H1 (cell line): ENCODE measurements at regions not wholly inside any gene's neighbourhood (a gene's known extent, or its start where the extent isn't known, plus 50 kb on each side); places are given as distances from the start of the nearest gene placed in this dataset.

Experiments used
- ATF2 ChIP-seq: IDR thresholded peaks from 2 replicates; pipeline ENCODE4 v1.6.1; 2012; ENCODE audit warnings: low read length, inconsistent platforms
- CBX5 ChIP-seq: fragments of 300-800, 300-1000 bp; sonication (generic); IDR thresholded peaks from 2 replicates; pipeline ENCODE4 v1.7.1; 2016; ENCODE audit warnings: antibody characterized with exemption, low read length, low read depth
- CBX8 ChIP-seq: fragments of 300-800, 300-1000 bp; sonication (generic); IDR thresholded peaks from 2 replicates; pipeline ENCODE4 v1.7.1; 2016; ENCODE audit warnings: low read depth, low read length, borderline replicate concordance
- E2F6 ChIP-seq: IDR thresholded peaks from 2 replicates; pipeline ENCODE4 v1.6.1; 2012; ENCODE audit warnings: inconsistent platforms
- EGR1 ChIP-seq: IDR thresholded peaks from 2 replicates; pipeline ENCODE4 v1.6.1; 2011; ENCODE audit warnings: low read depth, low read length, borderline replicate concordance
- POLR2AphosphoS5 ChIP-seq: IDR thresholded peaks from 2 replicates; pipeline ENCODE4 v1.6.1; 2011; ENCODE audit warnings: low read depth, low read length
- ZNF274 ChIP-seq: IDR thresholded peaks from 2 replicates; pipeline ENCODE4 v1.7.0; 2012; ENCODE audit warnings: low read length, borderline replicate concordance; ENCODE audit errors: extremely low read depth
- TF ChIP-seq, protein P1 (sequence below): fragments of 300-600 bp; sonication (generic); IDR thresholded peaks from 2 replicates; pipeline ENCODE4 v1.7.1; 2012; ENCODE audit warnings: low read length, moderate library complexity, mild to moderate bottlenecking, inconsistent platforms; ENCODE audit not compliant: insufficient replicate concordance

GRCh38 chr15:77543159-77543882 lies 89.4 kb downstream of the LINGO1 start (continued):
- TF ChIP-seq ZNF274 = no peak
- TF ChIP-seq EGR1 = peak; percentile 44; the same call in 1 of the 2 replicates
- peak; percentile 64 for TF ChIP-seq E2F6
- TF ChIP-seq POLR2AphosphoS5 = no peak
- no peak for TF ChIP-seq CBX5
- TF ChIP-seq, protein P1, sequence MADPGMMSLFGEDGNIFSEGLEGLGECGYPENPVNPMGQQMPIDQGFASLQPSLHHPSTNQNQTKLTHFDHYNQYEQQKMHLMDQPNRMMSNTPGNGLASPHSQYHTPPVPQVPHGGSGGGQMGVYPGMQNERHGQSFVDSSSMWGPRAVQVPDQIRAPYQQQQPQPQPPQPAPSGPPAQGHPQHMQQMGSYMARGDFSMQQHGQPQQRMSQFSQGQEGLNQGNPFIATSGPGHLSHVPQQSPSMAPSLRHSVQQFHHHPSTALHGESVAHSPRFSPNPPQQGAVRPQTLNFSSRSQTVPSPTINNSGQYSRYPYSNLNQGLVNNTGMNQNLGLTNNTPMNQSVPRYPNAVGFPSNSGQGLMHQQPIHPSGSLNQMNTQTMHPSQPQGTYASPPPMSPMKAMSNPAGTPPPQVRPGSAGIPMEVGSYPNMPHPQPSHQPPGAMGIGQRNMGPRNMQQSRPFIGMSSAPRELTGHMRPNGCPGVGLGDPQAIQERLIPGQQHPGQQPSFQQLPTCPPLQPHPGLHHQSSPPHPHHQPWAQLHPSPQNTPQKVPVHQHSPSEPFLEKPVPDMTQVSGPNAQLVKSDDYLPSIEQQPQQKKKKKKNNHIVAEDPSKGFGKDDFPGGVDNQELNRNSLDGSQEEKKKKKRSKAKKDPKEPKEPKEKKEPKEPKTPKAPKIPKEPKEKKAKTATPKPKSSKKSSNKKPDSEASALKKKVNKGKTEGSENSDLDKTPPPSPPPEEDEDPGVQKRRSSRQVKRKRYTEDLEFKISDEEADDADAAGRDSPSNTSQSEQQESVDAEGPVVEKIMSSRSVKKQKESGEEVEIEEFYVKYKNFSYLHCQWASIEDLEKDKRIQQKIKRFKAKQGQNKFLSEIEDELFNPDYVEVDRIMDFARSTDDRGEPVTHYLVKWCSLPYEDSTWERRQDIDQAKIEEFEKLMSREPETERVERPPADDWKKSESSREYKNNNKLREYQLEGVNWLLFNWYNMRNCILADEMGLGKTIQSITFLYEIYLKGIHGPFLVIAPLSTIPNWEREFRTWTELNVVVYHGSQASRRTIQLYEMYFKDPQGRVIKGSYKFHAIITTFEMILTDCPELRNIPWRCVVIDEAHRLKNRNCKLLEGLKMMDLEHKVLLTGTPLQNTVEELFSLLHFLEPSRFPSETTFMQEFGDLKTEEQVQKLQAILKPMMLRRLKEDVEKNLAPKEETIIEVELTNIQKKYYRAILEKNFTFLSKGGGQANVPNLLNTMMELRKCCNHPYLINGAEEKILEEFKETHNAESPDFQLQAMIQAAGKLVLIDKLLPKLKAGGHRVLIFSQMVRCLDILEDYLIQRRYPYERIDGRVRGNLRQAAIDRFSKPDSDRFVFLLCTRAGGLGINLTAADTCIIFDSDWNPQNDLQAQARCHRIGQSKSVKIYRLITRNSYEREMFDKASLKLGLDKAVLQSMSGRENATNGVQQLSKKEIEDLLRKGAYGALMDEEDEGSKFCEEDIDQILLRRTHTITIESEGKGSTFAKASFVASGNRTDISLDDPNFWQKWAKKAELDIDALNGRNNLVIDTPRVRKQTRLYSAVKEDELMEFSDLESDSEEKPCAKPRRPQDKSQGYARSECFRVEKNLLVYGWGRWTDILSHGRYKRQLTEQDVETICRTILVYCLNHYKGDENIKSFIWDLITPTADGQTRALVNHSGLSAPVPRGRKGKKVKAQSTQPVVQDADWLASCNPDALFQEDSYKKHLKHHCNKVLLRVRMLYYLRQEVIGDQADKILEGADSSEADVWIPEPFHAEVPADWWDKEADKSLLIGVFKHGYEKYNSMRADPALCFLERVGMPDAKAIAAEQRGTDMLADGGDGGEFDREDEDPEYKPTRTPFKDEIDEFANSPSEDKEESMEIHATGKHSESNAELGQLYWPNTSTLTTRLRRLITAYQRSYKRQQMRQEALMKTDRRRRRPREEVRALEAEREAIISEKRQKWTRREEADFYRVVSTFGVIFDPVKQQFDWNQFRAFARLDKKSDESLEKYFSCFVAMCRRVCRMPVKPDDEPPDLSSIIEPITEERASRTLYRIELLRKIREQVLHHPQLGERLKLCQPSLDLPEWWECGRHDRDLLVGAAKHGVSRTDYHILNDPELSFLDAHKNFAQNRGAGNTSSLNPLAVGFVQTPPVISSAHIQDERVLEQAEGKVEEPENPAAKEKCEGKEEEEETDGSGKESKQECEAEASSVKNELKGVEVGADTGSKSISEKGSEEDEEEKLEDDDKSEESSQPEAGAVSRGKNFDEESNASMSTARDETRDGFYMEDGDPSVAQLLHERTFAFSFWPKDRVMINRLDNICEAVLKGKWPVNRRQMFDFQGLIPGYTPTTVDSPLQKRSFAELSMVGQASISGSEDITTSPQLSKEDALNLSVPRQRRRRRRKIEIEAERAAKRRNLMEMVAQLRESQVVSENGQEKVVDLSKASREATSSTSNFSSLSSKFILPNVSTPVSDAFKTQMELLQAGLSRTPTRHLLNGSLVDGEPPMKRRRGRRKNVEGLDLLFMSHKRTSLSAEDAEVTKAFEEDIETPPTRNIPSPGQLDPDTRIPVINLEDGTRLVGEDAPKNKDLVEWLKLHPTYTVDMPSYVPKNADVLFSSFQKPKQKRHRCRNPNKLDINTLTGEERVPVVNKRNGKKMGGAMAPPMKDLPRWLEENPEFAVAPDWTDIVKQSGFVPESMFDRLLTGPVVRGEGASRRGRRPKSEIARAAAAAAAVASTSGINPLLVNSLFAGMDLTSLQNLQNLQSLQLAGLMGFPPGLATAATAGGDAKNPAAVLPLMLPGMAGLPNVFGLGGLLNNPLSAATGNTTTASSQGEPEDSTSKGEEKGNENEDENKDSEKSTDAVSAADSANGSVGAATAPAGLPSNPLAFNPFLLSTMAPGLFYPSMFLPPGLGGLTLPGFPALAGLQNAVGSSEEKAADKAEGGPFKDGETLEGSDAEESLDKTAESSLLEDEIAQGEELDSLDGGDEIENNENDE = no peak
- 0 out of 2 replicates have a peak, but pooled peaks have one; percentile 63 for TF ChIP-seq ATF2
- no peak for TF ChIP-seq CBX8
